GM19463 (cell line): ENCODE measurements at regions not wholly inside any gene's neighbourhood (a gene's known extent, or its start where the extent isn't known, plus 50 kb on each side); places are given as distances from the start of the nearest gene placed in this dataset.
A peak's percentile ranks its signal among the peaks of the same experiment; 100 is the strongest.

ENCODE experiments used
- ATAC-seq: cut with Tn5 transposase; IDR thresholded peaks from one replicate; pipeline ENCODE4 v1.9.1; 2021; ENCODE audit warnings: mild to moderate bottlenecking, moderate library complexity; ENCODE audit not compliant: unreplicated experiment

DNA sequence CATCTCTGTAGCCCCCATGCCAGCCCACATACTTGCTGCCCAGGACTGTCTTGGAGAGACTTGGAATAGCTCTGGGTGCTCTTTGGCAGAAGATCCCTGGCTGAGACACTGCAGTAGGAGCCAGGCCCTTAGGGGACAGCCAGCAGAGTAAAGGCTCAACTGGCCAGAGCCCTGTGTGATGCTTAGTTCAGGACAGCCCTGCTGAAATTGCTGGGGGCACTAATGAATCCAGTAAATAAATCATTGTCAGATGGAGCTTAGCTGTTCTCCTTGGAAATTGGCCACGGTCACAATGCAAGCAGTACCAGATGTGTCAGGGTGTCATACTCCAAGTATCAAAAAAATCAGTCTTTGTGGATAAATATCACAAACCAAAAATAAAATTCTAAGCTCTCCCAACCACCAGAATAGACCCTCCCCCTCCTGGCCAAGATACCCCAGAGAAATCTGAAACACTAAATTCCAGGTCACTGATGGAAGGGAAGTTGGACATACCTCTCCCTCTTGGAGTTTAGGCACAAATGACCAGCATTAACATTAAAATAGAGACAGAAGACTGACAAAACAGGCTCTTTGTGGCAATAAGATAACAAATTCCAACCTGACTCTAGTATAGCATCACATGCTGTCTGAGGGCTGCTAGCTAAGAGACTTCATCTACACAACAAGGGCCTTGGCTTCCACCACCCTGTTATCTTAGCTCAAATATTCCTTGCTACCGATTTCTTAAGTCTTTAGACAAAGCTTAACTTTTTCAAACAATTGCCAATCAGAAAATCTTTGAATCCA, 83.2 kb upstream of the DNAH14 start:
- ATAC-seq, result no peak

DNA sequence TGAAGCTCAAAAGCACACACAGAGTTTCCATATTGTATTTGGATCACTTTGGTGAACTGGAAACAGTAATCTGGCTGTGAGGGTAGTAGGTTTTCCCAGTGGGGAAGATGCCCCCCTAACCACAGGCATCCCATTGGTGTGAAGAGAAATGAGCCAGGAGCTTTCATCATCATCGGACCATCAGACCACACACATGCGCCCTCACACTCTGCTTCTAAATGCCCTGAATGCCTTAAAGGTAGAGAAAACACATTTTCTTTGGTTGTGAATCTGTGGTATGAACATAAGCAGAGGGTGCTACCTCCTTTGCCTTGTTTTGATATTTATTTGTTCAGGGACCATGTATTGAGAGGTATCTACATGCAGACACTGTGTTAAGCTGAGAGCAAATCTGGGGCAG, 79.0 kb upstream of the DNAH14 start:
- no peak for ATAC-seq

DNA sequence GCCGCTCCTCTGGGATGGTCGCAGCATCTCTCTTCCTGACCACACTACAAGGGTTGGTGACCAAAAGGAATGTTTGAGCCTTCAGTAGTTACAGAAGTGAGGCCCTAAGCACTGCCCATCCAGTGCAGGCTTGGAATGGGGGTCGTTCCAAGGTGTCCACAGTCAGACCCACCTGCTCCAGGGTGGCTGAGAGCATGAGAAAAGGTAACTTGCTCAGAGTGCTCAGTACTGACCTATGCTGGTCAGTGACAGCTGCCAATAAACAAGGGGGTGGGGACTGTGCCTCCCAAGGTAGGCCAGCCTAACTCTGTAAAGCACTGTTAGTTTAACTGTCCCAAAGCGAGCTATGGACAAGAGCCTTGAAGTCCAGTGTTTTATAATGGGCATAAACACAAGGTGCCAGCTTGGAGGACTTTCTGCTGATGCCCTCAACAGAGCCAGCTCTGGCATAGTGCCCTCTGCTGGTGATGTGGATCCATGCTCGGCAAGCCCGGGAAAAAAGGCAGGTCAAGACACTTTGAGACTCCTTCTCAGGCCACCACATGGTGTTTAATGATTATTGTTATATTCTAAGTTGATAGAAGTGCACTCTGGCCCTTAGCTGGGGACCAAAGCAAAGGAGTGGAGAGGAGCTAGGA, 78.1 kb upstream of the DNAH14 start:
- peak; percentile 59 for ATAC-seq

DNA sequence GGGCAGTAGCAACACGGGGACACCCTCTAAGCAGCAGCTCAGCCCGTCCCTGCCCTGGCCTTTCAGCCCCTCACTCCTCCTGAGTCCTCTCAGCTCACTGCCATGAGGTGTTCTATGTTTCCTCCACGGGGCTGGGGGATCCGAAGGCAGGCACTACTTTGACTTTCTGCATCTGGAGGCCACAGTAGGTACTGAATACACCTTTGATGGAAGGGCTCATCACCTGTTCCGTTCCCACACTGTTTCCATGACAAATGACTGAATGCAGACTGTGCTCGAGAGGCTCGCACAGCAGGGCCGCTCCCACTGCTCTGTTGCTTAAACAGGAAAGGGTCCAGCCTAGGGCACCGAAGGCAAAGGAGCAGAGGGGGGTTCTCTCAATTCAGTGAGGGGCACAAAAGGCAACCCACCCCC, 77.6 kb upstream of the DNAH14 start:
- ATAC-seq, result peak; percentile 23

DNA sequence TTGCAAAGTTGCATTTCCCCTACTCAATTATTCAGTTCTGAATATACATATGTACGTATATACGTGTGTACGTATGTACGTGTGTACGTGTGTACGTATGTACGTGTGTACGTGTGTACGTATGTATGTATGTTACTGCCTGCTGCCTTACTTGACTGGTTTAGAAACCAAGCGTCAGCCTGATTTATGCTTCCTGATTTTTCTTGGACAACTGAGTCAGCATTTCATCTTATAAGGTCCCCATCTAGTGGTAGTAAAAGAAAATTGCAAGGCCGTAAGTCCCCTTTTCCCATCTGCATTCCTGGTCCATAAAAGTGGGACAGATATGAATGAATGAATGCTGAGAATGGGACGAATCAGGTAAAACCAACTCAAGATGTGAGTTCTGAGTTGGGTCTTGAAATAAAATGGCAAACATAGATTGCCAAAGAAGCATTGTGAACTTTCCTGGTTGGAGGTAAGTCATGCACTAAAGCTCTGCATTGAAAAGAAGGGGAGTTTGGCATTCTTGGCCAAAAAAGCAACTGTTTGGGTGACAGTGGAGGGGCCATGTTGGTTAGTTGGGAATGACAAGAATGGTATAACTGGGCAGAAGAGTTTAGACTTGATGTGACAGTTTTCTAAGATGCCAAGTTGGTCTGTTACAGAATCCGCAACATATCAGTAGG, 76.4 kb upstream of the DNAH14 start:
- no peak for ATAC-seq

DNA sequence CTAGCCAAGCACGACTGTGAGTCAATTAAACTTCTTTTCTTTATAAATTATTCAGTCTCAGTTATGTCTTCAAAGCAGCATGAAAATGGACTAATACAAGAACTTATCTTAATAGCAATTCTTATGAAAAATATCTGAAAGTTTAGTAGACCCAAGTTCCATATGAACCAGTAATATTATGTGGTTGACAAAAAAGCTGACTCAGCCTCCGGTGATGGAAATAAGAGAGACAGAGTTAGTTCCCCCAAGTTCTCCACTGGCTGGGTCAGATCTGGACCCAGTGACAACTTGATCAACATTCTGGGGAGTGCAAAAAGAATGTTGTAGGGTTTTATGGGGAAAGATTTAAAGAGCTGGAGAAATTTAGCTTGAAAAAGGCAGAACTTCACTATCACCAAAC, 72.5 kb upstream of the DNAH14 start:
- ATAC-seq, result no peak

DNA sequence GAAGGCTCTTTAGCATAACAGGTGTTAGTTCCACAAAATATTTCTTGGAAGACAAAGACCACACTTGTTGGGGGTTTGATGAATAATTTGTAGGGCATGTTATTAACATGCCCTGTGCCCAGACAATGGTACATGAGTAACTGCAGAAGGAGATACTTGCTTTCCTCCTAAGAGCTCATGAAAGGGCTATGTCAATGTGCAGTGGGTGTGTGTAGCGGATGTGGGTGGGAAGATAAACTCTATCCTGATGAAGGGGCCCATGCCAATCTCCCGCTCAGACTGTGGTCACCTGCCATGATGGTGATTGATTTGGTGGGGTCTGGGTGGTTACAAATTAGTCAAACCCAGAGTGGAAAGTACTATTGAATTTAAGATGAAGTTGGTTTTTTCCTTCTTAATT, 69.8 kb upstream of the DNAH14 start:
- ATAC-seq, result no peak

DNA sequence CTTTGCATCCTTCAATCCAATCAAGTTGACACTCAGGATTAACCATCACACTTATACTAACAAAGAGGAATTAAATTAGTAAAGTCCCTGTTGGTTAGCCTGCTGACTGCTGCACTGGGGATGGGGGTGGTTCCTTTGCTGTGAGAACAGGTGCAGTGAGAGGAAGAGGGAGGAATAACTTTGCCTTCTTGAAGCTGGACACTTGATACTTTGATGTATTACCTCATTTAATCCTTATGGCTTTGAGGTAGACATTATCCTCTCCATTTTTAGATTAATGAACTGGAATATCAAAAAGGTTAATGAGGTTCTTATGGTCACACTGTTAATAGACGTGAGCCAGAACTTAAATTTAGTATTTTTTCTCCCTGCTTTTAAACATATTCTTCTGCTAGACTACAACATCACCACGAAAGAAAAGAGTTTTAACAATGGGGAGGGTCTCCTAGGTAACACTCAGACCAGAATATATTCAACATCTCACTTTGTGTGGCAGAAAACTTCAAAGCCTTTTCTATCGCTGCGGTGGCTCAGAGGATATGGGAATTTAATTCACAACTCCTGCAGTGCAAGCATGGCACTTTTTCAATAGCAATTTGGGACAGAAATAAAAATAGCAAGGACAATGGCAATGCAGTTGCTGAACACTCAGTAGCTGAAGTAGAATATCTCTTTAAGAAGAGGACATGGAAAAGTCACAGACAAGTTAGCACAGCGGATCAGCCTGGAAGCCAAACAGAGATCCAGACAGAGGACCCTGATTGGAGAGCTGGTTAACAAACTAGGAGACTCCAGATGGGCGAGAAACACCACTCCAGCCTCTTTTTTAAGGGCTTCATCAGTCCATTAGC, 68.8 kb upstream of the DNAH14 start:
- ATAC-seq, result no peak

DNA sequence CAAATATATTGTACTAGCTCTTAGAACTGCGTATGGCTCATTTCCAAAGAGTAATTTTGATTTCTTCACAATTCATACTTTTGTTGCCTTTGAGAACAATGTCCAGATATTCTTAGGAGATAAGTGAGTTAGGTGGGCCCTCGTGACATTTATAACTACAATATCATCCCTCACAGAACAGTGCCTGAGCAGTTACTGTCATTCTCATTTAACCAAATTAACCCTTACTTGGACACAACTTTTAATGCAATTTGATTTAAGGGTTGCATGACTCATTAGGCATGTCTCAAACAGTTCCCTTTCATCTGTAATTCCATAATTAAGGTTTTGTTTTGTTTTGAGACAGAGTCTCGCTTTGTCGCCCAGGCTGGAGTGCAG, 68.1 kb upstream of the DNAH14 start:
- ATAC-seq, result no peak

DNA sequence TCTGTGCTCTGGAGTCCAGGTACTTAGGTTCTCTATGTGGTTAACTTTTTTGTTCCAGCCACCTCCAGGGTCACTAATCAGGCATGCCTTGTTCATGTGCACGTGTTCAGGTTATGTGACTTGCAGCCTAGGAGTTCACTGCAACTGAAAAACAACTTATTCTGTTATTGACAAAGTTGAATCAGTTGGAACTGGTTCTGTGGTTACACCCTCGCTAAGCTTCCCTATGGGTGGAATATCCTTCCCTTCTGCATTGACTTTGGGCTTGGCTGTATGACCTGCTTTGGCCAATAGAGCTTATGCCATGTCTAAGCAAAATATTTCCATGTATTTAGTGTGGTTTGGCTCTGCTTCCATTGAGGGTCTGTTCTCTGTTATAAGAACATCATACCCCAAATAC, 66.0 kb upstream of the DNAH14 start:
- ATAC-seq, result no peak

DNA sequence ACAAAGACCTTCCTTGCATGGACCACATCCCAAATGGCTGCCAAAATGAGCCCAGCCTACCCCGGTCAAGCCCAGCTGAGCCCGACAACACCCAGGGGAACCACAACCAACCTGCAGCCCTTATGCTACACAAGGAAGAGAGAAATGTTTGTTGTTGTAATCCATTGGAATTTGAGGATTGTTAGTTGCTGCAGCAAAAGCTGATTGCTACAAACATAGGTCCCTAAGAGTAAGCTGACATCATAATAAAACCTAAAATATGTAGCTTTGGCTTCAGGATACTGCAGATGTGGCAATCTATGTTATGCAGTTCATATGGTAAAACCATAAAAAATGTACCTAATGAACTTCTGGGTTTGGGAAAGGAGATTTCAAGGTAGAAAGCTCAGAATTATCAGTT, 65.5 kb upstream of the DNAH14 start:
- no peak for ATAC-seq

DNA sequence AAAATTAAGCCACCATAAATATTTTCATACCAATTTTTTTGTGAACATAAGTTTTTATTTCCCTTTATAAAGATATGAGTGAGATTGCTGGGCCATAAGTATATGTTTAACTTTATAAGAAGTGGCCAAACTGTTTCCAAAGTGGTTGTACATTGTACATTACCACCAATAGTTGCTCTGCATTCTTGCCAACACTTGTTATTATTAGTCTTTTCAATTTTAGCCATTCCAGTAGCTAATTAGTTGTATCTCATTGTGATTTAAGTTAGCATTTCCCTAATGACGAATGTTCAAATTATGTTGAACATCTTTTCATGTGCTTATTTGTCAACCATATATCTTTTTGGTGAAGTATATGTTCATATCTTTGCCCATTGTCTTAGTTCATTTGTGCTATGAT, 64.0 kb upstream of the DNAH14 start:
- no peak for ATAC-seq

DNA sequence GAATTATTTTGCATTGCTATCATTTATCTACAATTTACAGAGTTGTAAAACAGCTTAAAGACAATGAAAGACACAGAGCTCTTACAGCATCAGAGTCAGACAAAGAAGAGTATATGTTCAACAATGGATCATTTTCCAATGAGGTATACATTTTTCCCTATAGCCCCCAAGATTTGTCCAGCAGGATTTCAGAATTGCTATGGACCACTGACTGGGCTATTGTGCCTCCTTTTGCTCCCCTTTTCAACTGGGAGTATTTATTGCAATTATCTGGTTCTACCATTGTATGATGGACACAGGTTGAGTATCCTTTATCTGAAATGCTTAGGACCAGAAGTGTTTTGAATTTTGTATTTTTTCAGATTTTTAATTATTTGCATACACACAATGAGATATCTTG, 62.5 kb upstream of the DNAH14 start:
- ATAC-seq, result no peak

DNA sequence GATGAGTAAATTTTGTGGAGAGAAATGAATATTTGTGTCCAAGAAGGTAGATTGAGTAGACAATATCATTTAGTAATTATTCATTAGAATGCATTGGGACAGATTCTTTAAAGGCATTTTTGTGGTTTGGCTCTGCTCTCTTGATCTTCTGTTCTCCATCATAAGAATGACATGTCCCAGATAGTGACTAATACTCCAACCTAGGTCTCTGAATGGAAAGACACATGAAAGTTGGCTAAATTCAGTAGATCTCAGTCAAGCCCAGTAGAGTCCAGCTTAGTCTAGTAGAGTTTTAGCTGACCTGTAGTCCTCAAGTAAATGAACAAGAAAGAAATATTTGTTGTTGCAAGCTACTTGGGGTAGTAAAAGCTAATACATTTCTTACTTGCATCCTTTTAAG, 61.8 kb upstream of the DNAH14 start:
- no peak for ATAC-seq

DNA sequence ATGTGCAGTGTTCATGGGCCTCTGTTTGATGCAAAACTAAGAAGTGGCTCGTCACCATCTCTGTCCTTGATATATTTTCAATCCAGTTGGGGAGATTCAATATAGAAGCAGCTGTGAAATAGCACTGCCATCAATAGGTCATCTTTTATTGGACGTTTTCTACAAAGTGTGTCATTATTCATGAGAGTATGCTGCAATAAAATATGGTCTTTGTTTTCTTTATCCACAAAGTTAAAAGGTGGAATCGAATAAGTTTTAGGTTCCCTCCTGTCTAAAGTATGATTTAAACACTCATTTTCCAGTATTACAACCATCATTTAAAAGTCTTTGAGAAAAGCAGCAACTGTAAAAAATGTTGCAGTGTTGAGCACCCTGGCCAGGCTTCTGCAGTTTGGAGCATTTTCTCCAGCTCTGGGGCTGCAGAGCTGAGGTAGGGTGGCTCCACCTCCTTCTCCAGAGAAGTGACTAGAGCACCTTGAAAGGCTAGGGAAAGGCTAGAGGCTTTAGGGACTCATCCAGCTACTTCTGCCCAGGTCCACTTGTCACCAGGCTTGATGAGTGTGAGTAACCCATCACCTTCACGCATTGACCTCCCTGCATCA, 56.5 kb upstream of the DNAH14 start:
- no peak for ATAC-seq

DNA sequence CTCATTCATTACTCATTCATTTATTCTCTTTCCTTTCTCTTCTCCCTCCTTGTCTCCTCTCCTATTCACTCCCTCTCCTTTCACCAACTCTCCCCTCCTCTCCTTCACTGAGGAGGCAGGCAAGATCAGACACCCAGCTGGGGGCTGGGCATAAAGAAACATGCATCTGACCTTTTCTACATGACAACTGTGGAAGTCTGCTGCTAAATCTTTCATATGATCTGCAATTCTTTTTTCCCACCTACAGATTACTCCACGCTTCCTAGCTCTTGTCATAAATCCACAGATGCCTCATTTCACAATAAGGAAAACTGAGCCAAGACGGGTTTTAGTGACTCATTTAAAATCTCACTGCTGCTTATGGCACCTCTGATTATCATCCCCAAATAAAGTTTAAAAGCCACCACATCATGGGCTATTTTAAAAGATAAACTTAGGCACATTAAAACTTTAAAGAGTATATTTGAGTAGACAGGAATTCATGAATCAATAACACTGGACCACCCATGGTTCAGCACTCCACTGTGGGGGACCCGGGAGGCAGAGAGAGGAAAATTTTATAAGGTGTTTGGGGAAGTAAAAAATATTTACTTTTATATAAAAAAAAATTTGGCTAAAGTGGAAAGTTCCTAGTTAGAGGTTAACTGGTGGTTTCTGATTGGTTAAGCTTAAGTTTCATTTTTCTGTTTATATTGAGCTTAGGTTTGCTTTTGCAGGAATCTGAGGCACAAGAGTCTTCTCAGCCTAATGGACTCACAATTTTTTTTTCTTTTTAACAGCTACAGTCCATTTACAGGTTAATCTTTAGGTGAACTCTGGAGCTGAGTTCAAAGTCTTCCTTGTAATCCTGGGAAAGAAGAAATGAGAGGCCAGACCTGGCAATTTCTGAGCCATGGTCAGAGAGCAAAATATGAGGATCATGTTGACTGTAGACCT, 55.8 kb upstream of the DNAH14 start:
- no peak for ATAC-seq

DNA sequence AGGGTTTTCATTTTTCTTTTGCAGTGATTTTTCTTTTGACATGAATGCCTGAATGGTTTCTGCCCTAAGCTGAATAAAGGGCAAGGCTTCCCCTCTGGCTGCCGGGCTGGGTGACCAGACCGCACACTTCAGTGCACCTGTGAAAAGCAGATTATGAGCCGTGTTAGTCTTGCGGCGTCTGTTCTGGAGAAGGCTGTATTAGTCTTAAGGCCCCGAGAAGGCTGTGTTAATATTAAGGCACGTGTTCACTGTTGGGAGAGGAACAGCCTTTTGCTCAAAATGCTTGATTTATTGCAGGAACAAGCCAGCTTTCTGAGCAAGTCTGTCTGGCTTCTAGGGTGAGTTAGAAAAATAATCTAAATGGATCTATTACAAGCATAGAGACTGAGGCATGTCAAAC, 54.7 kb upstream of the DNAH14 start:
- no peak for ATAC-seq

DNA sequence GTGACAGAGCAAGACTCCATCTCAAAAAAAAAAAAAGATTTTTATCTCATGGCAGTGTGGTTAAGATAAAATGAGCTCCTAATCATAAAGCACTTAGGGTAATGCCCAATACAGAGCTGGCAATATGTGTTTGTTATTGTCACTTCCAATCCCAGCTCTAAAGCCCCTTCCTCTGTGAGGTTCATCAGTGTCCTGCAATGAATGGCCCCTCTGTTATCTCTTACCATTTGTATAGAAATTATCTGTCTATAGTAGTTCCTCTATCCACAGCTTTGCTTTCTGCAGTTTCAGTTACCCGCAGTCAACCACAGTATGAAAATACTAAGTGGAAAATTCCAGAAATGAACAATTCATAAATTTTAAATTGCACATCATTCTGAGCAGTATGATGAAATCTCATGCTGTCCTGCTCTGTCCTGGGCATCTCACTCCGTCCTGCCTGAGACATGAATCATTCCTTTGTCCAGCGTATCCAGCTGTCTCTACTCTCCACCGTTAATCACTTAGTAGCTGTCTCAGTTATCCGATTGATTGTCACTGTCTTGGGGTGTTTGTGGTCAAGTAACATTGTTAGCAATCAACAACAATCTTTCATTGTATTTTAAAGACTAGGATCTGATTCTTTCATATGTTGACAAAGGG, 50.2 kb upstream of the DNAH14 start:
- ATAC-seq, result no peak
